ENCODE measurements at regions not wholly inside any gene's neighbourhood (a gene's known extent, or its start where the extent isn't known, plus 50 kb on each side); places are given as distances from the start of the nearest gene placed in this dataset.

DNA sequence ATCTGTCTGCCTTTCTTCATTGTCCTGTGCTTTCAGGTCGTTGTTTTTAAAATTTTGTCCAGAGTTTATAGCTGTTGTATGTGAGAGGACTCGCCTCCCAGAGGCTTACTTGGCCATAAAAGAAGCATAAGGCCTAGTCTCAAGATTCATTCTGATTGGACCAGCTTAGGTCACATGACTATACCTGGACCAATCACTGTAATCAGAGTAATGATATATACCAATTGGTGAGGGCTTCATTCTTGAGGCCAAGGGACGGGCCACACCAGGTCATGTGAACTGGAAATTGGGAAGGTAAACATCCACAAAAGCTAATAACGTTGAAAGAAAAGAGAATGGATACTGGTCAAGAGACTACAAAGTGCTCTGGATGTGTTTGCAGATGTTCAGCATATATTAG, 141.4 kb upstream of the SULF2 start:
- TF ChIP-seq ZNF274 (IDR thresholded peaks at IDR 0.05; ENCODE audit: low read depth, low read length): no peak
- TF ChIP-seq SUZ12 (IDR thresholded peaks at IDR 0.05; ENCODE audit: extremely low read depth, insufficient read depth, insufficient read length): no peak
